Spleen (tissue), 11 donors: ENCODE measurements at regions not wholly inside any gene's neighbourhood (a gene's known extent, or its start where the extent isn't known, plus 50 kb on each side); places are given as distances from the start of the nearest gene placed in this dataset.

Source experiments
- DNase-seq: peaks from one replicate; pipeline ENCODE4 v3.0.0-alpha.2; 2020
- H3K27ac ChIP-seq, 8 donors: fragments of 200-600 bp; sonication (generic) in 7 of 8; 1 replicate in 4 of 8; 2 replicates in 4 of 8; pipeline versions ENCODE4 v1.5.0 to v1.8.0; 2016 to 2021; ENCODE audit warnings: inconsistent platforms in 4 of 8, mild to moderate bottlenecking in 4 of 8, moderate library complexity in 1 of 8
- H3K27me3 ChIP-seq, 7 donors: fragments of 200-600 bp; sonication (generic) in 6 of 7; replicated peaks in 1 of 7; 1 replicate in 4 of 7; 2 replicates in 3 of 7; pipeline versions ENCODE4 v1.5.0 to v1.8.0; 2016 to 2021; ENCODE audit warnings: inconsistent platforms in 3 of 7, mild to moderate bottlenecking in 1 of 7
- H3K36me3 ChIP-seq, 6 donors: fragments of 200-600 bp; sonication (generic) in 5 of 6; 1 replicate in 4 of 6; 2 replicates in 2 of 6; pipeline versions ENCODE4 v1.5.0 to v1.8.0; 2016 to 2021; ENCODE audit warnings: inconsistent platforms in 2 of 6
- H3K4me1 ChIP-seq, 6 donors: fragments of 200-600 bp; sonication (generic) in 5 of 6; 1 replicate in 3 of 6; 2 replicates in 3 of 6; pipeline versions ENCODE4 v1.5.0 to v1.8.0; 2016 to 2021; ENCODE audit warnings: inconsistent platforms in 3 of 6
- H3K4me3 ChIP-seq, 8 donors: fragments of 200-600 bp; sonication (generic) in 7 of 8; 1 replicate in 4 of 8; 2 replicates in 4 of 8; pipeline versions ENCODE4 v1.5.0 to v1.8.0; 2016 to 2021; ENCODE audit warnings: inconsistent platforms in 4 of 8, mild to moderate bottlenecking in 4 of 8, moderate library complexity in 2 of 8
- H3K9me3 ChIP-seq, 8 donors: fragments of 200-600 bp; sonication (generic) in 7 of 8; 1 replicate in 4 of 8; 2 replicates in 4 of 8; pipeline versions ENCODE4 v1.5.0 to v1.8.0; 2016 to 2021; ENCODE audit warnings: inconsistent platforms in 4 of 8
- POLR2A ChIP-seq, 3 donors: fragments of 450-650 bp; IDR thresholded peaks; one replicate each; pipeline ENCODE4 v1.5.1; 2017; ENCODE audit warnings: antibody characterized with exemption in 3 of 3, mild to moderate bottlenecking in 1 of 3
- POLR2AphosphoS5 ChIP-seq, 3 donors: sonication (generic); formaldehyde crosslinking; IDR thresholded peaks; one replicate each; pipeline ENCODE4 v1.5.1; 2017; ENCODE audit warnings: antibody characterized with exemption in 3 of 3
- WGBS, 5 donors: extraction: QIAGEN DNeasy Blood & Tissue Kit in 3 of 5; methylation state at CpG; one replicate each; pipeline versions ENCODE4 v1.1.5 to v1.1.7; 2013 to 2018; 5-methylcytosine and 5-hydroxymethylcytosine counted together
- intact Hi-C: fragments of 100-400 bp; cut with DNase I; formaldehyde crosslinking; loops from one replicate; pipeline ENCODE4 v1.15.0; 2023; ENCODE audit warnings: low total_unique reads
- TF ChIP-seq, protein P1 (sequence below), 11 experiments: fragments of 200-600 bp in 7 of 11; fragments of 450-650 bp in 4 of 11; sonication (generic) in 4 of 11; IDR thresholded peaks in 8 of 11; conservative IDR thresholded peaks in 3 of 11; 1 replicate in 7 of 11; 2 replicates in 4 of 11; pipeline versions ENCODE4 v1.4.0 to v1.8.0; 2016 to 2021; ENCODE audit warnings: antibody characterized with exemption in 11 of 11, inconsistent platforms in 4 of 11, mild to moderate bottlenecking in 1 of 11
- donor health status: healthy with polysubstance abuse.
- donor health status: DM: no; HTN: no; CAD: no; lungs with moderate emphysema.
- donor health status: DM: no; HTN: no; CAD: no.
- donor health status: Bipolar disorder and iron deficiency.
- donor health status: healthy.
- donor health status: DM: no; HTN: no; CAD: no.
- donor health status: DM: yes; HTN: yes; CAD: no.

DNA sequence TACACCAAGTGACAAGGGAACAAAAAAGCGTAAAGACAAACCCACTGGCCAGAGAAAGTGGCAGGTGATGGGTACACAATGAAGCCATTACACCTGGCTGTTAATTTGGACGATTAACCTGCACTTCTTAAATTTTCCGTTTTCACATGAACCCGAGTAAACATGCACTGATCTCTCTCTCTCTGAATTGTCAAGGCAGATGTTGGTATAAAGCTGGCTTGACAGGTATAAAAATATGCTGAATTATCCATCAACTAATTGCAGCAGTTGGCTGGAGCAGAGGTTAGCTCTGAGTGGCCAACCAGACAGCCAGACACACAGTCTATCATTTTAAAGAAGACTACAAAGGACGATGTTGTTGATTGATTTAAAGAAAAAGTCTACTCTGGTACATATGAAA is 561.7 kb upstream of the ALCAM start:
- 74 to 88% (median 81%) methylated on average over 5 of the region's 5 CpGs for WGBS, 5 donors
- TF ChIP-seq, protein P1, sequence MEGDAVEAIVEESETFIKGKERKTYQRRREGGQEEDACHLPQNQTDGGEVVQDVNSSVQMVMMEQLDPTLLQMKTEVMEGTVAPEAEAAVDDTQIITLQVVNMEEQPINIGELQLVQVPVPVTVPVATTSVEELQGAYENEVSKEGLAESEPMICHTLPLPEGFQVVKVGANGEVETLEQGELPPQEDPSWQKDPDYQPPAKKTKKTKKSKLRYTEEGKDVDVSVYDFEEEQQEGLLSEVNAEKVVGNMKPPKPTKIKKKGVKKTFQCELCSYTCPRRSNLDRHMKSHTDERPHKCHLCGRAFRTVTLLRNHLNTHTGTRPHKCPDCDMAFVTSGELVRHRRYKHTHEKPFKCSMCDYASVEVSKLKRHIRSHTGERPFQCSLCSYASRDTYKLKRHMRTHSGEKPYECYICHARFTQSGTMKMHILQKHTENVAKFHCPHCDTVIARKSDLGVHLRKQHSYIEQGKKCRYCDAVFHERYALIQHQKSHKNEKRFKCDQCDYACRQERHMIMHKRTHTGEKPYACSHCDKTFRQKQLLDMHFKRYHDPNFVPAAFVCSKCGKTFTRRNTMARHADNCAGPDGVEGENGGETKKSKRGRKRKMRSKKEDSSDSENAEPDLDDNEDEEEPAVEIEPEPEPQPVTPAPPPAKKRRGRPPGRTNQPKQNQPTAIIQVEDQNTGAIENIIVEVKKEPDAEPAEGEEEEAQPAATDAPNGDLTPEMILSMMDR (IDR thresholded peaks at IDR 0.05 in 8 of 11, conservative IDR thresholded peaks at IDR 0.05 in 3 of 11), result no peak
- TF ChIP-seq POLR2A (IDR thresholded peaks at IDR 0.05) (no peak), POLR2AphosphoS5 (IDR thresholded peaks at IDR 0.05) (no peak)
- DNase-seq, result no peak
- Histone ChIP-seq H3K36me3 (no peaks in the 10 kb centered on the region), H3K9me3 (no peaks in the 10 kb centered on the region), H3K27ac (no peak overlapping the region), H3K27me3 (no peaks in the 10 kb centered on the region), H3K4me3 (no peak overlapping the region), H3K4me1 (no peaks in the 10 kb centered on the region)
- intact Hi-C loops, result no loop called here

DNA sequence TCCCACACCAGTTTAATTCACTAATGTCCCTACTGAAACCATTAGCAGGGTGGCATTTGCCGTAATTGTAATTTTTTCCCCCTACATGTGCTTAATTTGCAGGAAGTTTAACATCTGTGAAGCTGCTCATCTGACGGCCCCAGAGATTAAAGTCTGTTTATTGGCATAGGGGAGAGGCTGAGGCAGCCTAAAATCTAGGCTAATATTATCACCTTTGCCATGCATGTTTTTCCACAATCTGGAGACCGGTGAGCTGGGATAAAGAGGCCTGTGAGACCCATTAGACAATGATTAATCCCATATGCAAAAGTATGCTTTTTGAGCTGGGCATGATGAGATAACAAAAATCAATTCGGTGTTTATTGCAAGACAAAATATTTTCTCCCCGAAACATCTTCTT is 561.2 kb upstream of the ALCAM start:
- no peaks in the 10 kb centered on the region for H3K9me3 ChIP-seq
- H3K4me1 ChIP-seq, result no peaks in the 10 kb centered on the region
- WGBS, 5 donors, result 73 to 79% (median 75%) methylated on average over 5 of the region's 5 CpGs
- H3K4me3 ChIP-seq, result no peak overlapping the region
- TF ChIP-seq, protein P1 (IDR thresholded peaks at IDR 0.05 in 8 of 11, conservative IDR thresholded peaks at IDR 0.05 in 3 of 11), result no peak
- no peak for TF ChIP-seq POLR2AphosphoS5 (IDR thresholded peaks at IDR 0.05)
- no peak for TF ChIP-seq POLR2A (IDR thresholded peaks at IDR 0.05)
- H3K36me3 ChIP-seq, result no peaks in the 10 kb centered on the region
- intact Hi-C loops, result no loop called here
- H3K27ac ChIP-seq, result no peak overlapping the region
- no peak for DNase-seq
- no peaks in the 10 kb centered on the region for H3K27me3 ChIP-seq

DNA sequence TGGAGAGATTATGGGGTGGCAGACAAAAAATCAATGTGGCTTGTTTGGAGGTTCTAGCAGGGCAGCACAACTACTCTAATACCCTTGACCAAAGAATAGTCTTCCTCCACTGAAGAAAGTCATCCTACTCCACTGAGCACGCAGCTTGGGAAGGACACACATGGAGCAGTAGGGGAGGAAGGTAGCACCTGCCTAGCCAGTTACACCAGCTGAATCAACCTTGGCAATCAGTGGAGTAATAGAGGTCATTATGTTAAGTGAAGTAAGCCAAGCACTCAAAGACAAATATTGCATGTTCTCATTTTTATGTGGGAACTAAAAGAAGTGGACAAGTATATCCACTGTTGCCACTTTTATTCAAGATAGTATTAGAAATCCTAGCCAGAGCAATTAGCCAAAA is 555.8 kb upstream of the ALCAM start:
- TF ChIP-seq, protein P1 (IDR thresholded peaks at IDR 0.05 in 8 of 11, conservative IDR thresholded peaks at IDR 0.05 in 3 of 11), result no peak
- TF ChIP-seq POLR2A (IDR thresholded peaks at IDR 0.05) (no peak), POLR2AphosphoS5 (IDR thresholded peaks at IDR 0.05) (no peak)
- H3K27ac ChIP-seq, result no peak overlapping the region
- intact Hi-C loops, result no loop called here
- H3K9me3 ChIP-seq, result no peaks in the 10 kb centered on the region
- no peaks in the 10 kb centered on the region for H3K27me3 ChIP-seq
- H3K36me3 ChIP-seq, result no peaks in the 10 kb centered on the region
- no peak overlapping the region for H3K4me3 ChIP-seq
- DNase-seq, result no peak
- 57 to 90% (median 74%) methylated on average over 1 of the region's 1 CpG for WGBS, 5 donors
- H3K4me1 ChIP-seq, result no peaks in the 10 kb centered on the region

DNA sequence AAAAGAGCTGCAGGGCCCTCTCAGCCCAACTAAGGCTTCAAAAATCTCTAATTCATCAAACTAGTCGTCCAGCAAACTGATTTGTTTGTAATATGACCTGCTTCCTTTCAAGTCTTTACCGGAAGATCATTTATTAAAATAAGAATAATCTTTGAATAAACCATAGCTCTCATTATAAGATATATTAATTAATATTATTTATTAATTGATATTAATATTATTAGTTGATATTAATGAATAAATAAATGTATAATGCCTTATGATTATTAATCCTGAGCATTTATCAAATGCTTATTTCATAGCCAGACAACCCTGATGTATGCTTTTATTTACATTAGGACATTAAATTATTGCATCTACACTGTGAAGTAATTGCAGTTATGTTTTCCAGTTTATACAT is 550.7 kb upstream of the ALCAM start:
- Histone ChIP-seq H3K36me3 (no peaks in the 10 kb centered on the region), H3K9me3 (peaks cover 0 to 11% (median 9%) of the 10 kb centered on the region in 8 donors), H3K27ac (no peak overlapping the region), H3K27me3 (no peaks in the 10 kb centered on the region), H3K4me3 (no peak overlapping the region), H3K4me1 (no peaks in the 10 kb centered on the region)
- TF ChIP-seq POLR2AphosphoS5 (IDR thresholded peaks at IDR 0.05) (no peak), POLR2A (IDR thresholded peaks at IDR 0.05) (no peak)
- TF ChIP-seq, protein P1 (IDR thresholded peaks at IDR 0.05 in 8 of 11, conservative IDR thresholded peaks at IDR 0.05 in 3 of 11), result no peak
- intact Hi-C loops, result no loop called here
- no peak for DNase-seq
- WGBS, 5 donors, result 43 to 59% (median 56%) methylated on average over 2 of the region's 2 CpGs
